Activated CD8-positive, alpha-beta T cell treated with anti-CD3 and anti-CD28 coated beads for 36 hours (primary cell): ENCODE measurements at regions not wholly inside any gene's neighbourhood (a gene's known extent, or its start where the extent isn't known, plus 50 kb on each side); places are given as distances from the start of the nearest gene placed in this dataset.

Source experiments
- ATAC-seq: fragments of 200-7000 bp; cut with Tn5 transposase; one replicate; pipeline ENCODE4 v1.10.0; 2021; ENCODE audit warnings: mild to moderate bottlenecking, moderate library complexity
- CTCF ChIA-PET: fragments of 350-600 bp; sonication (Branson Sonifier 250); formaldehyde crosslinking; loops from one replicate; lab custom pipeline; 2021; ENCODE audit warnings: antibody characterized with exemption; lab: Charles Lee
- POLR2A ChIA-PET: fragments of 350-600 bp; sonication (Branson Sonifier 250); formaldehyde crosslinking; loops from one replicate; lab custom pipeline; 2021; ENCODE audit warnings: antibody characterized with exemption; lab: Charles Lee
- DNase-seq: peaks from one replicate; pipeline ENCODE4 v3.0.0-alpha.2; 2020
- H3K27ac Mint-ChIP-seq: one replicate; pipeline ENCODE4 v1.8.0; 2021; ENCODE audit warnings: mild to moderate bottlenecking, mixed read lengths
- H3K27me3 Mint-ChIP-seq: one replicate; pipeline ENCODE4 v1.8.0; 2021; ENCODE audit warnings: mixed read lengths
- H3K36me3 Mint-ChIP-seq: one replicate; pipeline ENCODE4 v1.8.0; 2021; ENCODE audit warnings: low read depth, mixed read lengths
- H3K4me1 Mint-ChIP-seq: one replicate; pipeline ENCODE4 v1.8.0; 2021; ENCODE audit warnings: low read depth, mixed read lengths
- H3K4me3 Mint-ChIP-seq: one replicate; pipeline ENCODE4 v1.8.0; 2021; ENCODE audit warnings: mild to moderate bottlenecking, moderate library complexity, mixed read lengths
- H3K9me3 Mint-ChIP-seq: one replicate; pipeline ENCODE4 v1.8.0; 2021; ENCODE audit warnings: mixed read lengths
- CTCF ChIP-seq: fragments of 200-600 bp; IDR thresholded peaks from one replicate; pipeline ENCODE4 v1.8.0; 2022; ENCODE audit warnings: antibody characterized with exemption, mild to moderate bottlenecking
- intact Hi-C: fragments of 100-400 bp; cut with micrococcal nuclease; formaldehyde crosslinking; loops from one replicate; pipeline ENCODE4 v1.10.0; 2022

GRCh38 chr14:53237488-53237887, 84.4 kb upstream of the DDHD1 start:
- no peak overlapping the region for H3K4me3 Mint-ChIP-seq
- no peaks in the 10 kb centered on the region for H3K27me3 Mint-ChIP-seq
- H3K27ac Mint-ChIP-seq = no peak overlapping the region
- ATAC-seq = no peak
- peaks cover 5% of the 10 kb centered on the region for H3K9me3 Mint-ChIP-seq
- POLR2A ChIA-PET = interaction anchor here (0.7 kb wide), 1 partner anchor 442 kb away, joined by 3 read pairs; no protein-coding TSS in a partner anchor
- no peak for TF ChIP-seq CTCF
- H3K4me1 Mint-ChIP-seq = peaks cover 3% of the 10 kb centered on the region
- CTCF ChIA-PET = no interaction called here
- no peak for DNase-seq
- H3K36me3 Mint-ChIP-seq = peaks cover 4% of the 10 kb centered on the region
- intact Hi-C loops = no loop called here

- ChIA-PET POLR2A (interaction anchor here (0.7 kb wide), 1 partner anchor 443 kb away, joined by 3 read pairs; no protein-coding TSS in a partner anchor), CTCF (interaction anchor here (1.6 to 1.9 kb wide), 2 partner anchors 50 to 59 kb away, joined by 3 to 5 read pairs; no protein-coding TSS in a partner anchor)
- Mint-ChIP-seq H3K27ac (no peak overlapping the region), H3K4me3 (no peak overlapping the region), H3K4me1 (peaks cover 3% of the 10 kb centered on the region), H3K27me3 (no peaks in the 10 kb centered on the region), H3K36me3 (no peaks in the 10 kb centered on the region), H3K9me3 (no peaks in the 10 kb centered on the region)
- DNase-seq = no peak
- no peak for TF ChIP-seq CTCF
- intact Hi-C loops = no loop called here
- no peak for ATAC-seq
Observed at GRCh38 chr14:53236708-53237107, 83.6 kb upstream of the DDHD1 start.

GRCh38 chr14:53231171-53231570, 78.0 kb upstream of the DDHD1 start:
- intact Hi-C loops = no loop called here
- H3K36me3 Mint-ChIP-seq = no peaks in the 10 kb centered on the region
- no peak for TF ChIP-seq CTCF
- H3K4me3 Mint-ChIP-seq = no peak overlapping the region
- peaks cover 3% of the 10 kb centered on the region for H3K9me3 Mint-ChIP-seq
- peaks cover 2% of the 10 kb centered on the region for H3K4me1 Mint-ChIP-seq
- POLR2A ChIA-PET = no interaction called here
- H3K27me3 Mint-ChIP-seq = no peaks in the 10 kb centered on the region
- no peak for ATAC-seq
- no peak overlapping the region for H3K27ac Mint-ChIP-seq
- CTCF ChIA-PET = no interaction called here
- no peak for DNase-seq

GRCh38 chr14:53228966-53229365, 75.8 kb upstream of the DDHD1 start:
- CTCF ChIA-PET = no interaction called here
- intact Hi-C loops = no loop called here
- no peak overlapping the region for H3K4me3 Mint-ChIP-seq
- no peak for TF ChIP-seq CTCF
- ATAC-seq (no peak), DNase-seq (no peak)
- H3K9me3 Mint-ChIP-seq = peaks cover 12% of the 10 kb centered on the region
- no peaks in the 10 kb centered on the region for H3K36me3 Mint-ChIP-seq
- H3K4me1 Mint-ChIP-seq = peaks cover 4% of the 10 kb centered on the region
- H3K27ac Mint-ChIP-seq = no peak overlapping the region
- POLR2A ChIA-PET = no interaction called here
- no peaks in the 10 kb centered on the region for H3K27me3 Mint-ChIP-seq

- Mint-ChIP-seq H3K27ac (no peak overlapping the region), H3K9me3 (peaks cover 12% of the 10 kb centered on the region), H3K27me3 (no peaks in the 10 kb centered on the region), H3K36me3 (no peaks in the 10 kb centered on the region), H3K4me1 (peaks cover 4% of the 10 kb centered on the region), H3K4me3 (no peak overlapping the region)
- ATAC-seq (no peak), DNase-seq (no peak)
- ChIA-PET CTCF (no interaction called here), POLR2A (interaction anchor here (0.6 kb wide), 1 partner anchor 112 kb away, joined by 3 read pairs; no protein-coding TSS in a partner anchor)
- intact Hi-C loops = no loop called here
- TF ChIP-seq CTCF = no peak
Observed at GRCh38 chr14:53227154-53227718, 74.1 kb upstream of the DDHD1 start.
